ENCODE measurements at regions not wholly inside any gene's neighbourhood (a gene's known extent, or its start where the extent isn't known, plus 50 kb on each side); places are given as distances from the start of the nearest gene placed in this dataset.
"Not testable (repeated sequence)": the region's sequence is repeated elsewhere in the genome, so short reads cannot be mapped to it uniquely, and the experiment has no call there.

- no peaks in the 10 kb centered on the region for H3K4me1 ChIP-seq (ENCODE audit: control insufficient read depth, insufficient read depth, low read length)
- no peak overlapping the region for H3K4me3 ChIP-seq (ENCODE audit: low read length)
- H3K27me3 ChIP-seq (ENCODE audit: control insufficient read depth, insufficient read depth, low read length) = peaks cover 51% of the 10 kb centered on the region
- no peaks in the 10 kb centered on the region for H3K9me3 ChIP-seq (replicated peaks; ENCODE audit: low read length)
- H3K9ac ChIP-seq (ENCODE audit: low read depth, low read length) = no peak overlapping the region
- no peak overlapping the region for H3K4me2 ChIP-seq (ENCODE audit: low read length)
- H3K36me3 ChIP-seq (ENCODE audit: insufficient read depth, low read length) = no peaks in the 10 kb centered on the region
These were observed 63.2 kb upstream of the RASGRP1 start for GRCh38 chr15:38627689-38628277.

- Histone ChIP-seq H3K9ac (ENCODE audit: low read depth, low read length) (no peak overlapping the region), H3K4me2 (ENCODE audit: low read length) (no peak overlapping the region), H3K36me3 (ENCODE audit: insufficient read depth, low read length) (no peaks in the 10 kb centered on the region), H3K4me1 (ENCODE audit: control insufficient read depth, insufficient read depth, low read length) (no peaks in the 10 kb centered on the region), H3K9me3 (replicated peaks; ENCODE audit: low read length) (no peaks in the 10 kb centered on the region), H3K27me3 (ENCODE audit: control insufficient read depth, insufficient read depth, low read length) (peaks cover 49% of the 10 kb centered on the region), H3K4me3 (ENCODE audit: low read length) (no peak overlapping the region)
These were observed 66.8 kb upstream of the RASGRP1 start for GRCh38 chr15:38631119-38632075.

GRCh38 chr15:38635170-38635569 lies 70.6 kb upstream of the RASGRP1 start:
- Histone ChIP-seq H3K36me3 (ENCODE audit: insufficient read depth, low read length) (no peaks in the 10 kb centered on the region), H3K27me3 (ENCODE audit: control insufficient read depth, insufficient read depth, low read length) (peaks cover 58% of the 10 kb centered on the region), H3K4me1 (ENCODE audit: control insufficient read depth, insufficient read depth, low read length) (no peaks in the 10 kb centered on the region), H3K9ac (ENCODE audit: low read depth, low read length) (no peak overlapping the region), H3K9me3 (replicated peaks; ENCODE audit: low read length) (no peaks in the 10 kb centered on the region), H3K4me3 (ENCODE audit: low read length) (no peak overlapping the region), H3K4me2 (ENCODE audit: low read length) (no peak overlapping the region)

- no peaks in the 10 kb centered on the region for H3K36me3 ChIP-seq (ENCODE audit: insufficient read depth, low read length)
- H3K4me3 ChIP-seq (ENCODE audit: low read length) = no peak overlapping the region
- H3K9ac ChIP-seq (ENCODE audit: low read depth, low read length) = no peak overlapping the region
- H3K4me2 ChIP-seq (ENCODE audit: low read length) = no peak overlapping the region
- H3K27me3 ChIP-seq (ENCODE audit: control insufficient read depth, insufficient read depth, low read length) = peaks cover 62% of the 10 kb centered on the region
- H3K4me1 ChIP-seq (ENCODE audit: control insufficient read depth, insufficient read depth, low read length) = no peaks in the 10 kb centered on the region
- H3K9me3 ChIP-seq (replicated peaks; ENCODE audit: low read length) = no peaks in the 10 kb centered on the region
These were observed 72.0 kb upstream of the RASGRP1 start for GRCh38 chr15:38636597-38636996.

GRCh38 chr15:38638126-38638525 lies 73.5 kb upstream of the RASGRP1 start:
- H3K9ac ChIP-seq (ENCODE audit: low read depth, low read length) = no peak overlapping the region
- H3K9me3 ChIP-seq (replicated peaks; ENCODE audit: low read length) = no peaks in the 10 kb centered on the region
- no peak overlapping the region for H3K4me3 ChIP-seq (ENCODE audit: low read length)
- no peak overlapping the region for H3K4me2 ChIP-seq (ENCODE audit: low read length)
- H3K36me3 ChIP-seq (ENCODE audit: insufficient read depth, low read length) = no peaks in the 10 kb centered on the region
- H3K27me3 ChIP-seq (ENCODE audit: control insufficient read depth, insufficient read depth, low read length) = peaks cover 67% of the 10 kb centered on the region
- H3K4me1 ChIP-seq (ENCODE audit: control insufficient read depth, insufficient read depth, low read length) = no peaks in the 10 kb centered on the region

- H3K4me1 ChIP-seq (ENCODE audit: control insufficient read depth, insufficient read depth, low read length) = no peaks in the 10 kb centered on the region
These were observed 74.2 kb upstream of the RASGRP1 start for GRCh38 chr15:38638811-38639210.

GRCh38 chr15:38642689-38643270 lies 78.2 kb upstream of the RASGRP1 start:
- Histone ChIP-seq H3K27me3 (ENCODE audit: control insufficient read depth, insufficient read depth, low read length) (peaks cover 36% of the 10 kb centered on the region), H3K9me3 (replicated peaks; ENCODE audit: low read length) (no peaks in the 10 kb centered on the region), H3K4me3 (ENCODE audit: low read length) (no peak overlapping the region), H3K9ac (ENCODE audit: low read depth, low read length) (no peak overlapping the region), H3K4me1 (ENCODE audit: control insufficient read depth, insufficient read depth, low read length) (no peaks in the 10 kb centered on the region), H3K4me2 (ENCODE audit: low read length) (no peak overlapping the region), H3K36me3 (ENCODE audit: insufficient read depth, low read length) (no peaks in the 10 kb centered on the region)

More at GRCh38 chr15:38638811-38639210, 74.2 kb upstream of the RASGRP1 start:
- Histone ChIP-seq H3K36me3 (ENCODE audit: insufficient read depth, low read length) (no peaks in the 10 kb centered on the region), H3K9me3 (replicated peaks; ENCODE audit: low read length) (no peaks in the 10 kb centered on the region), H3K4me3 (ENCODE audit: low read length) (no peak overlapping the region), H3K27me3 (ENCODE audit: control insufficient read depth, insufficient read depth, low read length) (peaks cover 67% of the 10 kb centered on the region), H3K9ac (ENCODE audit: low read depth, low read length) (no peak overlapping the region), H3K4me2 (ENCODE audit: low read length) (no peak overlapping the region)

- not testable (repeated sequence) for H3K9me3 ChIP-seq (replicated peaks; ENCODE audit: low read length); H3K4me3 ChIP-seq (ENCODE audit: low read length); H3K4me2 ChIP-seq (ENCODE audit: low read length); H3K9ac ChIP-seq (ENCODE audit: low read depth, low read length); H3K36me3 ChIP-seq (ENCODE audit: insufficient read depth, low read length); H3K4me1 ChIP-seq (ENCODE audit: control insufficient read depth, insufficient read depth, low read length)
- H3K27me3 ChIP-seq (ENCODE audit: control insufficient read depth, insufficient read depth, low read length) = peaks cover 40% of the 10 kb centered on the region
These were observed 79.7 kb upstream of the RASGRP1 start for GRCh38 chr15:38644353-38644752.

GRCh38 chr15:38646716-38647115 lies 82.1 kb upstream of the RASGRP1 start:
- Histone ChIP-seq H3K4me1 (ENCODE audit: control insufficient read depth, insufficient read depth, low read length) (no peaks in the 10 kb centered on the region), H3K9ac (ENCODE audit: low read depth, low read length) (no peak overlapping the region), H3K36me3 (ENCODE audit: insufficient read depth, low read length) (no peaks in the 10 kb centered on the region)

GRCh38 chr15:38647683-38648082 lies 83.1 kb upstream of the RASGRP1 start:
- no peak overlapping the region for H3K4me3 ChIP-seq (ENCODE audit: low read length)
- H3K36me3 ChIP-seq (ENCODE audit: insufficient read depth, low read length) = no peaks in the 10 kb centered on the region
- H3K9me3 ChIP-seq (replicated peaks; ENCODE audit: low read length) = no peaks in the 10 kb centered on the region
- no peak overlapping the region for H3K9ac ChIP-seq (ENCODE audit: low read depth, low read length)
- H3K4me2 ChIP-seq (ENCODE audit: low read length) = no peak overlapping the region
- H3K27me3 ChIP-seq (ENCODE audit: control insufficient read depth, insufficient read depth, low read length) = peaks cover 57% of the 10 kb centered on the region
- no peaks in the 10 kb centered on the region for H3K4me1 ChIP-seq (ENCODE audit: control insufficient read depth, insufficient read depth, low read length)

More at GRCh38 chr15:38646716-38647115, 82.1 kb upstream of the RASGRP1 start:
- Histone ChIP-seq H3K9me3 (replicated peaks; ENCODE audit: low read length) (no peaks in the 10 kb centered on the region), H3K4me3 (ENCODE audit: low read length) (no peak overlapping the region), H3K4me2 (ENCODE audit: low read length) (no peak overlapping the region), H3K27me3 (ENCODE audit: control insufficient read depth, insufficient read depth, low read length) (peaks cover 52% of the 10 kb centered on the region)

GRCh38 chr15:38648121-38648843 lies 83.7 kb upstream of the RASGRP1 start:
- Histone ChIP-seq H3K4me2 (ENCODE audit: low read length) (no peak overlapping the region), H3K9me3 (replicated peaks; ENCODE audit: low read length) (no peaks in the 10 kb centered on the region), H3K4me1 (ENCODE audit: control insufficient read depth, insufficient read depth, low read length) (no peaks in the 10 kb centered on the region), H3K36me3 (ENCODE audit: insufficient read depth, low read length) (no peaks in the 10 kb centered on the region), H3K9ac (ENCODE audit: low read depth, low read length) (no peak overlapping the region), H3K4me3 (ENCODE audit: low read length) (no peak overlapping the region), H3K27me3 (ENCODE audit: control insufficient read depth, insufficient read depth, low read length) (peaks cover 59% of the 10 kb centered on the region)

All from skeletal muscle satellite cell (primary cell).